ENCODE measurements at regions not wholly inside any gene's neighbourhood (a gene's known extent, or its start where the extent isn't known, plus 50 kb on each side); places are given as distances from the start of the nearest gene placed in this dataset.

DNA sequence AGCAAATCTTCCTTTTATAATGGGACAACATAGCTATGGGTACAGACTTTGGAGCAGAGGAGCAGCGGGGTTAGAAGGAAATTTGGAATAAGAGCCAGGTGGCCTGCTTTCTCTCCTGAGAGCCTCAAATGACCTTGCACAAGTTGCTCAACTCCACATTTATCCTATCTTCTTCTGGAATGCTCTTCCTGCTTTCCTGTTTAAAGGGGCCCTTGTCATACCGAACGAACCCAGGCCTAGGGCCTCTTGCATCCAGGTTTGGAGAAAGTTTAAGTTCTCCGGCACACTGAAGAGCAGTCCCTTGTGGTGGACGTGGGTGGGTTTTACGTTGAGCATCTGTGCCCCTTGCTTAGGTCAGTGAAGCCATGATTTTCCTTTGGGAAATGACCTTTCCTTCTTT is 197.9 kb upstream of the NR3C1 start:
- TF ChIP-seq, protein P1, sequence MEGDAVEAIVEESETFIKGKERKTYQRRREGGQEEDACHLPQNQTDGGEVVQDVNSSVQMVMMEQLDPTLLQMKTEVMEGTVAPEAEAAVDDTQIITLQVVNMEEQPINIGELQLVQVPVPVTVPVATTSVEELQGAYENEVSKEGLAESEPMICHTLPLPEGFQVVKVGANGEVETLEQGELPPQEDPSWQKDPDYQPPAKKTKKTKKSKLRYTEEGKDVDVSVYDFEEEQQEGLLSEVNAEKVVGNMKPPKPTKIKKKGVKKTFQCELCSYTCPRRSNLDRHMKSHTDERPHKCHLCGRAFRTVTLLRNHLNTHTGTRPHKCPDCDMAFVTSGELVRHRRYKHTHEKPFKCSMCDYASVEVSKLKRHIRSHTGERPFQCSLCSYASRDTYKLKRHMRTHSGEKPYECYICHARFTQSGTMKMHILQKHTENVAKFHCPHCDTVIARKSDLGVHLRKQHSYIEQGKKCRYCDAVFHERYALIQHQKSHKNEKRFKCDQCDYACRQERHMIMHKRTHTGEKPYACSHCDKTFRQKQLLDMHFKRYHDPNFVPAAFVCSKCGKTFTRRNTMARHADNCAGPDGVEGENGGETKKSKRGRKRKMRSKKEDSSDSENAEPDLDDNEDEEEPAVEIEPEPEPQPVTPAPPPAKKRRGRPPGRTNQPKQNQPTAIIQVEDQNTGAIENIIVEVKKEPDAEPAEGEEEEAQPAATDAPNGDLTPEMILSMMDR (conservative IDR thresholded peaks at IDR 0.05; ENCODE audit: low read length) = no peak
- TF ChIP-seq EZH2phosphoT487 (IDR thresholded peaks at IDR 0.05; ENCODE audit: borderline replicate concordance) = no peak
